GM23248 (cell line): ENCODE measurements at regions not wholly inside any gene's neighbourhood (a gene's known extent, or its start where the extent isn't known, plus 50 kb on each side); places are given as distances from the start of the nearest gene placed in this dataset.

ENCODE experiments used
- DNase-seq: peaks from one replicate; pipeline ENCODE4 v3.0.0-alpha.2; 2015
- H2AFZ ChIP-seq: fragments of 200-600 bp; sonication (generic); 2 replicates; pipeline ENCODE4 v1.6.1; 2016; ENCODE audit warnings: antibody characterized with exemption
- H3F3A ChIP-seq: fragments of 200-600 bp; sonication (generic); 2 replicates; pipeline ENCODE4 v1.6.1; 2016; ENCODE audit warnings: mild to moderate bottlenecking, antibody characterized with exemption, mixed run types; ENCODE audit not compliant: insufficient read depth
- H3K27ac ChIP-seq: fragments of 200-600 bp; sonication (generic); 2 replicates; pipeline ENCODE4 v1.5.1; 2016; ENCODE audit warnings: mild to moderate bottlenecking
- H3K27me3 ChIP-seq: fragments of 200-600 bp; sonication (generic); replicated peaks from 2 replicates; pipeline ENCODE4 v1.6.1; 2016; ENCODE audit warnings: mild to moderate bottlenecking; ENCODE audit not compliant: insufficient read depth
- H3K36me3 ChIP-seq: fragments of 200-600 bp; sonication (generic); 2 replicates; pipeline ENCODE4 v1.6.1; 2016; ENCODE audit warnings: low read depth, mild to moderate bottlenecking
- H3K4me1 ChIP-seq: fragments of 200-600 bp; sonication (generic); 2 replicates; pipeline ENCODE4 v1.6.1; 2016; ENCODE audit warnings: mild to moderate bottlenecking; ENCODE audit not compliant: insufficient read depth
- H3K4me2 ChIP-seq: fragments of 200-600 bp; sonication (generic); one replicate; pipeline ENCODE4 v1.6.1; 2016; ENCODE audit warnings: mild to moderate bottlenecking; ENCODE audit not compliant: unreplicated experiment
- H3K4me3 ChIP-seq: fragments of 200-600 bp; sonication (generic); 2 replicates; pipeline ENCODE4 v1.5.1; 2016; ENCODE audit warnings: mild to moderate bottlenecking
- H3K79me2 ChIP-seq: fragments of 200-600 bp; sonication (generic); 2 replicates; pipeline ENCODE4 v1.6.1; 2016; ENCODE audit warnings: mild to moderate bottlenecking; ENCODE audit not compliant: insufficient read depth
- H3K9ac ChIP-seq: fragments of 200-600 bp; sonication (generic); 2 replicates; pipeline ENCODE4 v1.6.1; 2016; ENCODE audit warnings: mild to moderate bottlenecking
- H3K9me2 ChIP-seq: fragments of 200-600 bp; sonication (generic); 2 replicates; pipeline ENCODE4 v1.6.1; 2016; ENCODE audit warnings: mixed run types, mild to moderate bottlenecking, moderate library complexity; ENCODE audit not compliant: insufficient read depth
- H3K9me3 ChIP-seq: fragments of 200-600 bp; sonication (generic); one replicate; pipeline ENCODE4 v1.6.1; 2017; ENCODE audit warnings: low read depth
- H4K20me1 ChIP-seq: fragments of 200-600 bp; sonication (generic); 2 replicates; pipeline ENCODE4 v1.6.0; 2016; ENCODE audit not compliant: insufficient read depth
- EZH2 ChIP-seq: fragments of 200-600 bp; sonication (generic); IDR thresholded peaks from 2 replicates; pipeline ENCODE4 v1.6.1; 2018; ENCODE audit warnings: antibody characterized with exemption, mild to moderate bottlenecking; ENCODE audit not compliant: insufficient read depth, poor library complexity, severe bottlenecking
- EZH2phosphoT487 ChIP-seq: fragments of 200-600 bp; sonication (generic); IDR thresholded peaks from 2 replicates; pipeline ENCODE4 v1.6.1; 2018; ENCODE audit warnings: antibody characterized with exemption, moderate library complexity, mild to moderate bottlenecking, low read depth; ENCODE audit not compliant: insufficient read depth
- WGBS, 2 experiments: methylation state at CpG; one replicate each; pipeline ENCODE4 v1.1.6; 2015 to 2017; ENCODE audit warnings: low lambda C conversion rate in 2 of 2, low coverage in 1 of 2; ENCODE audit errors: missing lambda C conversion rate in 2 of 2; 5-methylcytosine and 5-hydroxymethylcytosine counted together
- in situ Hi-C: fragments of 300-500 bp; cut with MboI; formaldehyde crosslinking; loops from 2 replicates; pipeline ENCODE4 v1.15.0; 2020

- Histone ChIP-seq H3K9me2 (no peaks in the 10 kb centered on the region), H3K4me1 (no peaks in the 10 kb centered on the region), H3K27ac (no peak overlapping the region), H2AFZ (no peak overlapping the region), H3K27me3 (no peaks in the 10 kb centered on the region), H3K4me2 (no peak overlapping the region), H3K4me3 (no peak overlapping the region), H3K36me3 (no peaks in the 10 kb centered on the region), H4K20me1 (no peaks in the 10 kb centered on the region), H3K79me2 (no peaks in the 10 kb centered on the region), H3F3A (no peaks in the 10 kb centered on the region), H3K9ac (no peak overlapping the region), H3K9me3 (no peaks in the 10 kb centered on the region)
- in situ Hi-C loops: no loop called here
- DNase-seq: no peak
- TF ChIP-seq EZH2 (no peak), EZH2phosphoT487 (no peak)
- WGBS, 2 experiments: 35% methylated on average over 4 of the region's 4 CpGs
Observed at GRCh38 chr9:119114681-119115080, 254.6 kb downstream of the BRINP1 start.
